NCI-H510A treated with DMSO at 0.1 percent for 48 hours (cell line): ENCODE measurements at regions not wholly inside any gene's neighbourhood (a gene's known extent, or its start where the extent isn't known, plus 50 kb on each side); places are given as distances from the start of the nearest gene placed in this dataset.

ENCODE experiments used
- DNase-seq: peaks from one replicate; lab custom pipeline; 2025; lab: John Stamatoyannopoulos, UW

DNA sequence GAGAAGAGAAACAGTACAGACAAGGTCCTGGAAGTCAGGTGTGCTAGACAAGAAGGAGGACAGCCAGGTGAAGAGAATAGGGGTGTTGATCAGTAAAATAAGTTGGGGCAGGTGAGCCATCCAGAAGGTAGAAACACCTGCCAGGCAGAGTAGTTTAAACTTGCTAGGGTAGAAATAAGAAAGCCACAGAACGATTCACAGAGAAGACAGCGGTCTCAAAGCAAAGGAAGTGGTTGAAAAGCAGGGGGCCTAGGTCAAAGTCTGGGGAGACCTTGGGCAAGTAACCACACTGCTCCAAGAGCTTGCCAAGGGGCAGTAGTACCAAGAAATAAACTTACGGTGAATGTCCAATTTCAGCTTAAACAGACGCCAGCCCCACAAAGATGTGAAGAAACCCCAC lies 116.6 kb upstream of the PROX1 start:
- DNase-seq, result no peak

DNA sequence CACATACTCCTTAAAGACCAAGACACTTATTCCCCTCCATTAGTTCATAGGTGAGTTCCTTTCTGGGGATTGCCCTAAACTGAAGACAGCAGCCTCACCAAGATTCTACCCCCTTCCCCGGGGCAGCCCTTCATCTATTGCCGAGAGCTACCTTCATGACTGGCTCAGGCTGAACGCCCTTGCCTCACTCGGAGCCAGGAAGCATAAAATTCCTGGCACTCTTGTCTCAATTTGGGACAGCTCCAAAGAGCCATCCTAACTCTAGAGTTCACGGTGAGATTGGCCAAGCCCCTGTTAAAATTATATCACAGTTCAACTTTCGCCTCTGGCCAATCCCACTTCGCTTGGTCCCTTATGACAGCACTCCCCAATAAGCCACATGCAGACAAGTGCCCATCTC lies 113.0 kb upstream of the PROX1 start:
- DNase-seq, result no peak

DNA sequence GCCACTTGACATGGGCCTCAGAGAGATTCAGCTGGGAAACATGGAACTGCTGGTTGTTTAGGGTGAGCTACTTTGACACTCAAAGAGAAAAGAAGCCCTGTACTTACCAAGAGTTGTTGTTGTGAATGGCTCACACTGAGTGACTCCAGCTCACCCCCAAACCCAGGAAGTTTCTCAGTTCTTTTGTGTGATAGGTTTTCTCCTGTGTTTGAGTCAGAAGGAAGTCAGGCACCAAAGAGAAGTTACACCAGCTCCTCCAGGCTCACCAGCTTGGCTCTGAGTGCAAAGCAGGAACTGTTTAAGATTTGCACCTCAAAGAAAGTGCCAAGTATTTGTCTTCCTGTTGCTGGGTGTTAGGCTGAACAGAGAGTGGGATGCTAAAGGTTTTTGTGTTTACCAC lies 111.2 kb upstream of the PROX1 start:
- no peak for DNase-seq

DNA sequence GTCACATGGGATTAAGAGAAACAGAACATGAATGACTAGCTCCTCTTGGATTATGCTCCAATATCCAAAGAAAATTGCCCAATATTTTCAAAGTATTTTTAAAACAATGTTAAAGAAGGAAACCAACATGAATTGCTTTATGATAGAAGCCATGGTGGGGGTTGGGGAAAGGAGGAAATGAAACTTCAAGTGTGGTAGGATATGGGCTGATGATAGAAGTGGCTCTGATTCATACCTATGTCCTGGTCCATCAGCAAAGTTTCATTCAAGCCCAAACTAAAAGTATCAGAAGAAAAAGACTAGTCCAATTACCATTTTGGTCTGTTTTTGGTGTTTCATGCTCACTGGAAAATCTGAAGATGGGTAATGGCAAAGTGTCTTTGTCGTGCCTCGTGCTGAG lies 104.2 kb upstream of the PROX1 start:
- no peak for DNase-seq

DNA sequence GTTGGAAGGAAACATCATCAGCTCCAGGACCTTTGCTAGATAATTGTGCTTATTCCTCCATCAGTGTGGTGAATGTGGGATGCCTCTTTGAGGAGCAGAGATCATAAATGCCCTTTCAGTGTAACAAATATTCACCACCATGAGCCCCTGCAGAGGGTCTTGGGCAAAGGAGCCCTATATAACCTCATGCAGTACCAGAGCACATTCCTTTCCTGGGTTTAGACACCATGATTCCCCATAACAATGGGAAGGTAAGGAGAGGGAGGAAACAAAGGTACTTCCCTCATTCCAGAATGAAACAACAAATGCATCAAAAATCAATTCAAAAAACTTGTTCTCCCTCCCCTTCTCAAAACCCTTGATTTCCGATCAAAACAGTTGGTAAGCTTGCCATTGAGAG lies 103.4 kb upstream of the PROX1 start:
- no peak for DNase-seq

DNA sequence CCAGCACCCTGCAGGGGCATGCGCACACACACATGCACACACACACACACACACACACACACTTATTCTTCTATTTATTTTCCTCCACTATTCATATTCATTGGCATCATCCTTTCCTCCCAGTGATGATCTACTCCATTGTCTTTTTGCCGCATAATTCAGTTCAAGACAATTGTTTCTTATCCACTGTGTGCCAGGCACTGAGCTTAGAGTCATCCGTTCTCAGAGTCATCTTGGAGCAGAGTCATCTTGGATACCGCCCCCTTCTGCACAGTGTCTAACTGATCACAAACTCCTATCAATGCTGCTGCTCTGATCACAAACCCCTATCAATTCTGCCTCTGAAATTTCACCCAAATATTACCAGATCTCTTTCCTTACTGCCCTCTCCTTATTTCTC lies 102.8 kb upstream of the PROX1 start:
- DNase-seq, result no peak

DNA sequence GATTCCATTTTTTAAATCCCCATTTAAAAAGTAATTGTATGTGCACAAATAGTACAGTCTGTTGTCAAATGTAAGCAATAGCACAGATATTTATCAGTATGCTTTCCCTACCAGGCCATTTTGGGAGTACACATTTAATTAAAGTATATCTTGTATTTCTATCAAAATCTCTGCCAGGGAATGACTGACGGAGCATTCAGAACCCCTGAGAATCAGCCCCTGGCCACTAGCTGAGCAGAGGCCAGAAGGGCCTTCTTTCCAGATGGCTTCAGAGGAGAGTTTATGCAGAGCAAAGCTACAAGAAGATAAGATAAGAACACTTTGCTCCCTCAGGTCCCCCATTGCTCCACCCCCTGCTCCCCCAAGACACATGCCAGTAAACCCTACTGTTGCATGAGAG lies 99.9 kb upstream of the PROX1 start:
- no peak for DNase-seq

DNA sequence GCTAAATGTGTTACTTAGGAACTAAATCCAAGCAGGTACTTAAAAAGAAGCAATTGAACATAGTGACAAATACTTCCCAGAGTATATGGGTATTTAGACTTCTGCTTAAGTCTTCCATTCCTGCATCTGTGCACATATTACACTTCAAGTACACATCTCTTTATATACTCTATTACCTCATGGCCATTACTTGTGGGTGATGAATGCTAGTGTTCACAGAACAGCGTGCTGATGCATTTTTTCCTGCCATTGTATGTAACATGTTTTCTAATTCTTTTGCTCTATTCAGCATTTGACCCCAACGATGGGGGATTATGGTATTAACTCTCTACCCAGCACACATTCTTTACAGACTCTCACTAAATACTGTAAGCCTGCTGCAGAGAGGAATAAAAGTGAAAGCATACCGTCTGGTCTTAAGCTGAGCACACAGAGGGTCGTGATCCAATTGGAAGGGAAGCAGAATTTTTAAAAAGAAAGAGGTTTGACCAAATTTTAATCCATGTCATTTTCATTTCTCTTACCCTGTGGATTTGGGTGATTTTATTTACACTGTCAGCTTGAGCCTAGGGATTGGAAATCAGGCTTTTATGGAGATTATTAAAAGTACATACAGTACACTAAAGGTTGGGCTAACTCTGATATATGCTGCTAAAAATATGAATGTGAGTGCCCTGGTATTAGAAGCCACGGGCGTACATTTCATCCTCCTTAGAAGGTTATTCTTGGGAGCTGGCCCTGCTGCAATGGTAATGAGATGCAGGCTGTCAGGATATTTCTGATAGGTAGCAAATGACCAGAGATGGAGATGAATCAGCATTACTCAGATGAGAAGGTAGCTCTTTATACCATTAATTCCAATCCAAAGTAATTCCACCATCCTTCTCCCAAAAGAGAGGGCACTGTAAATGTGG lies 95.5 kb upstream of the PROX1 start:
- DNase-seq, result no peak

DNA sequence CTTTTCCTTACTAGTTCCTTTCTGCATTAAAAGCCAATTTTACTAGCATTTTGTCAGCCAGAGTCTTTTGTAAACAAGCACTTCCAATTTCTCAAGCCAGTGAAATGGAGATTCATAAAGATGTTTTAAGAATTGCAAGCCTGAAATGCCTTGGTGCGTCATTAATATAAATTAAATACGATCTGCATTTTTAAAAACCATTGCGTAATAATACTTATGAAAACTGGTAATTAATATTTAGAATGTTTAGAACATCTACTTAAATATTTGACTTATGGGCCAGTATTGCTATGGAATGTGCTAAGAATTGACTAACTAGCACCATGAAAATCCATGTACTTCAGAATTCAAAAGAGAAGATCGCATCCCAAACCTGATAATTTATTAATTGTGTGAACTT lies 89.1 kb upstream of the PROX1 start:
- DNase-seq, result no peak

DNA sequence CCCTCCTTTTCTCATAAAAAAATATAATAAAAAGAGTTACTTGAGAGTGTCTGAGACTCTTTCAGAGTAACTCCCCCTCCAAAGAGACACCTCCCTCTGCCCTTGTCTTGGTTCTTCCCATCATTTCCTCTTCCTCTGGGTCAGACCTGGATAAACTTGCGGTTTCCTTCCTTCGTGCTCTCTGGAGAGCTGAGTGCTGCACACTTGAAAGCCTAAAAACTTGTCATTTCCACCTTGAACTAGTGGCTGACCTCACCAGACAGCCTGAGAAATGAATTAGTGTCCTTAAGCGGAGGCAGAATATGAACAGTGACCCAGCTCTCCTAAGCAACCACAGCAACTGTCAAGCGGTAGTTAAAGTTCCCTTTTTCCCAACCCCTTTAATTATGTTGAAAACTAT lies 88.4 kb upstream of the PROX1 start:
- no peak for DNase-seq

DNA sequence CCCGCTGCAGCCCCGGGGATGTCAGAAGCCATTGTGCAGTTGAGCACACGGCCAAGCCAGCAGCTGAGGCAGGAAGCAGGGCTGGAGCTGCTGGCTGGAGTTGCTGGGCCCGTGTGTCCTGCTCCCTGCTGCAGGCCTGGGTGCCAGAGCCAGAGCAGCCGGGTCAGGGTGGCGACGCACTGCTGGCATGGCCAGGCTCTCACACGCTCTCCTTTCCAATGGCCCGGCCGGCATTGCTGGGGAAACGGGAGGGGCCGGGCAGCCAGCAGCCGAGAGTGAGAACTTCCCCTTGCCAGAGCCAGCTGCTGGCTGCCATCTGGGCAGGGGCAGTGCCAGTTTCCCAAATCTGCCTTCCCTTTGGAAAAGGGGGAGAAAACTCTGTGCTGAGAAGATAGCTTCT lies 82.4 kb upstream of the PROX1 start:
- DNase-seq, result no peak

DNA sequence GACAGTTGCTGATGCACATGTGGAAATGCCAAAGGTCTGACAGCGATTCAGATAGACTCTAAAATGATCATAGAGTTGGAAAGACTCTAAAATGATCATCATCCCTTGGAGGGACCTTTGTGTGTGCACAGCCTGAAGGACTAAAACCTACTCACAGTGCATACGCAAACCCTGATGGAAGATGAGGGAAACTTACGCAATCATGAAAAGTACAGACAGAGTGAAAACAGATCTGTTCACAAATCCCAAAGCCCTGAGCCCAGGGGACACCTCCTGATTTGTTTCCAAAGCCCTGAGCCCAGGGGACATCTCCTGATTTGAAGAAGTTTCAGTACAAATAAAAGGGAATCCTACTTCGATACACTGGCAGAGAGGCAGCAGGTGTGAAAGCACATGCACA lies 79.3 kb upstream of the PROX1 start:
- DNase-seq, result no peak

DNA sequence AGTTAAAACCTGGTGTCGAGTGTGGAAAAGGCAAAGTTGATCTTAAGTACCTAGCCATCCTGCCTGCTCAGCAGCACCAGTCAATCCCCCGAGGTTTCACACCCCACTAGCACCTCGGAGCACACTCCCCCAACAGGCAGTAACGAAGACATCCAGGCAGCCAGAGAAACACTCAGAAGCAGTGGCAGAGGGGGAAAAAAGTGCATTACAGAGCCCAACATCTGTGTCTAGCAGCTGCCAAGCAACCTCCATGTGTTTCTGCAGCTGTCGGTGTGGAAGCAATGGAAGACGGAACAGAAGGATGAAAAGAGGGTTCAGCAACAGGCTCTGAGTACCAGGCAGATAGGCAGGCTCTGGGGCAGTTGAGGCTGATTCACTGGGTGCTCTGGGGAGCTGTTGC lies 73.4 kb upstream of the PROX1 start:
- DNase-seq, result no peak

DNA sequence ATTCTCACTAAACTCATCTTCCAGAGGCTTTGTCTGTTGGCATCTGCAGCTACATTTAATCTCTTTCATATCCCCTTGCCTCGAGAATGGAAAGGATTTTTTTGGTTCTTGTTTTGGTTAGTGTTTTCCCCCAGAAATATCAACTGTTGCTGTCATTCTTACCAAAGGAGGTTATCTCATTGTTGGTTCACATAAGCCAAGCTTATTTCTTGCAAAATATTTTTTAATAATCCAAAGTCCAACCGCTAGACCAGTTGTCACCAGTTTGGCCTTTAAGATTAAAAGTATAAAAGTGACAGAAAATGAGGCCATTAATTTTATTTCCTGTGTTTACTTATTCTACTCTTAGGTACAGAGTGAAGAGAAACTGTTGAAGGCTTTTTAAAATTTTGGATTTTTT lies 66.5 kb upstream of the PROX1 start:
- DNase-seq, result no peak

DNA sequence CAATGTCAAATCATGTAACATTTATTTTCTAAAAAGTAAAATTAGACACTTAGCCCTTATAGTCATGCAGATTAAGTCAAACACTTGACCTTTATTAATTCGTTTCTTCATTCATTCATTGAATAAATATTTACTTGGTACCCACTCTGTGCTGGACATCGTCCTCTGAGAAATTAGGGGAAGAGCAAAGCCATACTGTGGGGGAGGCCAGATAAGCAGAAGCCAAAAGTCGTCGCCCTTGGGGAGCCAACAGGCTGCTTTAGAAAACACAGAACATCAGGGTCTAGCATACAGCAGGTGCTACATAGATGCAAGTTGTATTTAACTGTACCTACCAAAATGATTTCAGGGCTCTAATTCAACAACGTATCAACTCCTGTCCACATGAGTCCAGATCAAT lies 66.1 kb upstream of the PROX1 start:
- no peak for DNase-seq

DNA sequence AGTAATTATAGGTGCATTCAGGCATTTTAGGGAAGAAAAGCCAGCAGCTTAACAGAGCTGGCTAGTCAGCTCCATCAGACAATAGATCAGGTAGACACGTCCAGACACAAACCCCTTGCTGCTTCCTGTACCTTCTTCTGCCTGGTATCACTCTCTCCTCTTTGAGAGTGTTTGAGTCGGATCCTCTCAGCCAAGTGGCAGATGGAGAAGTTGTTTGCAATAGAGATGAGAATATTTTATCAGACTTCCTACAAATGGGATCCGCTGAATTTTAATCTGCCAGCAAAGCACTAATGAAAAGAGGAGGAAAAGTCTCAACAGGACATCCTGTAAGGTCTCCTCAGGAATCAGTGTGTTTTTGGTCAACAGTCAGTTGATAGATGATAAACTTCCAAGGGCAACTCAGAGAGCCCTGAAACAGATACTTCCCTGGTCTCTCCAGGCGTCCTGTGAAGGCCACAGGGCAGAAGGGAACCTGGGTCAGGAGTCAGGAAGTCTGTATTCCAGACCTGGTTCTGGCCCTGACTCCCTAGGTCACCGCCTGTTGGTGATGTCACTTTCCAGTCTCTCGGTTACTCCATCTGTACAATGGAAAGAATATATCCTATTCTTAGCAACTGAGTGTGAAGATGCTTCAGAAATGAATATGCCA lies 62.1 kb upstream of the PROX1 start:
- no peak for DNase-seq

DNA sequence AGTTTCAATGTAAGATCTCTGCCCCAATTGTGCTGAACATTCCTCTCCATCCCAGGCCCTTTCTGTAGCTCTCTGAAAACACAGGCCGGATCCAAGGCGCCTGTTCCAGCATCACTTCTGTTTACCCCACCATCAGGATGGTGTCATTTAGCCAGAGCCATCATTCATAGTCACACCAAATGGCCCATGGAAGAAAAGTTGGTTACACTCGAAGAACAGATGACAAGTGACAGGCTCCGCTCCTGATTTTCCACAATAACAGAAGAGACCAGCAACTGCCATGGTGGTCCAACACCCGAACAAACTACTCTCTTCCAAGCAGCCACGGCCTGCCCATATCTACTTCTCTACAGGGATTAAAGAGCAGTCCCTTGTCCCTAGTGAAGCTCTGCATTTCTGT lies 59.9 kb upstream of the PROX1 start:
- DNase-seq, result no peak

DNA sequence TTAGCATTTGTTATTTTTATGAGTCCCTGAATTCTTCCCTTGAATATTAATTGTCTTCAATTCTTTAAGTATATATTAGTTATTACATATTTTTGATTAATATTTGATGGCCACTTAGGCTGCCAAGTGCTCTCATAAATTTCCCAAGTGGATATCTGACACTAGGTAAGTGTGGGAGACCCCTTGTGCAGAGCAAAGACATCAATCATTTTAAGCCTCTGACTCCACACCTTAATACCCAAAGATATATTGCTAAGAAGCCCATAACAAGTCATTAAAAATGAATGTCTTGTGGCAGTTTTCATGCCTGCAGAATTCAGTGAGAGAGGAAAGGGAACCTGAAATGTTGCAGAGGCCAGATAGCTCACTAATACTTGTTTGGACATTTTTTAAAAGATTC lies 58.4 kb upstream of the PROX1 start:
- no peak for DNase-seq

DNA sequence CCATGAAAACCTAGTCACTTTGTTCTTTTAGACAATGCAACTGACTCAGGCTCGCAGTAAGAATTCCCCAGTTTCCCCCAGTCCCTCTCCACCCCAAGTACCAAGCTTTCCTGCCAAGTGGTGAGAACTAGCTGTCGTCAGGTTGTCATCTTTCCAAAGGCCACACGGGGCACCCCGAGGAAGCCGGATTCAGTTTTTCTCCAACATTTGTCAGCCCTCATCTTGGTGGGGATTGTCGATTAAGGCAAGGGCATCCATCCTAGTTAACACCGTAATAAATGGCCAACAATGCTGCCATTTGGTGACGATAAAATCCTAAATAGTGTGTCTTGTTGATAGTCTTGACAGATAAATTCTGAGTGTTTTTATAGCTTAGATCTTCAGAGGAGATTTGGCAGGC lies 55.9 kb upstream of the PROX1 start:
- no peak for DNase-seq

DNA sequence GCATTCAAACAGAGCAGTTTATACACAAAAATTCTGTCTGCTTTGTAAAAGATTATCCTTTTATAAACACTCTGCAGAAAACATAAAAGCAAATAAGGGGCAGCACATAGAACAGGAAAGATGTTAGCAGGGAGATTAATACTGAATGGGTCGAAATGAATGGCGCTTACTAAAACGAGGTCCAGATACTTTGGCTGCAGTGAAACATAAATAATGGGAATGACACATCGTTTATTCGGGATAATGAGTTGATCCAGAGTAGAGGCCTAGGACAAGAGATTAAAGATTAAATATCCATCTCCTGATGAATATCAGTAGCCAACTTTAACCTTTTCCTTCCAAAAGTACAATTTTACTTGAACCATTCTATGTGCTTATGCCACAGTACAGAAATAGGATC lies 54.4 kb upstream of the PROX1 start:
- no peak for DNase-seq

DNA sequence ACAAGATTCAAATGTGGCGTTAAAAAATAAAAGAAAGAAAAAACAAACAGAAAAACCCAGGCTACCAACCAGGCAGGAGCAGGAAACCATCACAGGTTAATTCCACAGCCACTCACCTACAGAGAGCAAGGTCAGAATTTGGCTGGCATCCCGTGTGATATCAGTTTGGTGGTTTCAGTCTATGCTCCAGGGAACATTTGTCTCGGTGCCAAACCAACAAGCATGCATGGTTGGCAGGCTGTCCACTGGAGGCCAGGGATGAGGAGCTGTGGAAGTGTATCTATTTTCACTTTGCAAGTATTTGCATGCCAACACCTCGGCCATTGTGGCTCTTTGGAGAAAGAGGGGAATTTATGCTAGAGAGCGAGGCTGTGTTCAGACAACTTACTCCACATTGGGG lies 53.1 kb upstream of the PROX1 start:
- DNase-seq, result no peak

DNA sequence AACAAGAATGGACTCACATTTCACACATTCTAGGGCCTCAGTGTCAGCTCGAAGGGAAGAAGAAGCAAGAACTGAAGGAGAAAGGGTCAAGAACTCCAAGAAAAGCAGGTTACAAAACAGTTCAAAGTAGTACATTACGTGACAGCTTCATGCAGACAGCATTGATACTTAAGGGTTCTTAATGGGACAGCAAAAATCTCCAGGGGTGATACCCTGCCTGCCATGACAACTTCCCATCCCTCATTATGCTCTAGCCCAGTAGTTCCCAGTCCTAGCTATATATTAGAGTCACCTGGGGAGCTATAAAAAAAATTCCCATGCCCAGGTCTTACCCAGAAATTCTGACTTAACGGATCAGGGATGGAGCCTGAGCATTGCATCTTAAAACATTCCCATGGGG lies 51.2 kb upstream of the PROX1 start:
- no peak for DNase-seq
